Parathyroid adenoma (tissue), 2 donors: ENCODE measurements at regions not wholly inside any gene's neighbourhood (a gene's known extent, or its start where the extent isn't known, plus 50 kb on each side); places are given as distances from the start of the nearest gene placed in this dataset.

Source experiments
- H2AFZ ChIP-seq: fragments of 300-600 bp; sonication (generic); one replicate; pipeline ENCODE4 v1.7.0; 2017; ENCODE audit warnings: antibody characterized with exemption, mild to moderate bottlenecking
- H3K27ac ChIP-seq: fragments of 300-600 bp; sonication (generic); one replicate; pipeline ENCODE4 v1.7.0; 2017
- H3K27me3 ChIP-seq: fragments of 300-600 bp; sonication (generic); one replicate; pipeline ENCODE4 v1.7.0; 2017; ENCODE audit warnings: low read length; ENCODE audit not compliant: control insufficient read depth, insufficient read depth
- H3K36me3 ChIP-seq: fragments of 300-600 bp; sonication (generic); one replicate; pipeline ENCODE4 v1.7.0; 2017; ENCODE audit warnings: low read length; ENCODE audit not compliant: control insufficient read depth, insufficient read depth
- H3K4me1 ChIP-seq: fragments of 300-600 bp; sonication (generic); one replicate; pipeline ENCODE4 v1.7.0; 2017; ENCODE audit warnings: control low read depth
- H3K4me2 ChIP-seq: fragments of 300-600 bp; sonication (generic); one replicate; pipeline ENCODE4 v1.7.0; 2017; ENCODE audit warnings: low read length
- H3K4me3 ChIP-seq: fragments of 300-600 bp; sonication (generic); one replicate; pipeline ENCODE4 v1.7.0; 2017; ENCODE audit warnings: low read depth, low read length
- H3K79me2 ChIP-seq: fragments of 300-600 bp; sonication (generic); one replicate; pipeline ENCODE4 v1.7.0; 2017; ENCODE audit warnings: control low read depth
- H3K9ac ChIP-seq: fragments of 300-600 bp; sonication (generic); one replicate; pipeline ENCODE4 v1.7.0; 2017; ENCODE audit warnings: mild to moderate bottlenecking
- H3K9me3 ChIP-seq: fragments of 300-600 bp; sonication (generic); one replicate; pipeline ENCODE4 v1.7.0; 2017; ENCODE audit warnings: low read length; ENCODE audit not compliant: control insufficient read depth
- CTCF ChIP-seq: fragments of 300-600 bp; sonication (generic); IDR thresholded peaks from one replicate; pipeline ENCODE4 v1.7.0; 2017; ENCODE audit warnings: antibody characterized with exemption, mild to moderate bottlenecking
- donor health status: primary hyperparathyroidism.

GRCh38 chr9:36765468-36766341 is 193.0 kb downstream of the MELK start:
- H3K4me3 ChIP-seq: no peak overlapping the region
- no peak overlapping the region for H3K27ac ChIP-seq
- peak overlapping the region; percentile 58 for H2AFZ ChIP-seq

GRCh38 chr9:36768677-36769076 is 196.0 kb downstream of the MELK start:
- no peaks in the 10 kb centered on the region for H3K27me3 ChIP-seq
- H2AFZ ChIP-seq: no peak overlapping the region
- H3K9ac ChIP-seq: no peak overlapping the region
- no peaks in the 10 kb centered on the region for H3K4me1 ChIP-seq
- H3K9me3 ChIP-seq: no peaks in the 10 kb centered on the region
- H3K4me2 ChIP-seq: no peak overlapping the region
- H3K36me3 ChIP-seq: no peaks in the 10 kb centered on the region
- no peak overlapping the region for H3K27ac ChIP-seq
- no peak for TF ChIP-seq CTCF
- no peaks in the 10 kb centered on the region for H3K79me2 ChIP-seq
- no peak overlapping the region for H3K4me3 ChIP-seq

More at GRCh38 chr9:36765468-36766341, 193.0 kb downstream of the MELK start:
- no peak for TF ChIP-seq CTCF
- Histone ChIP-seq H3K36me3 (no peaks in the 10 kb centered on the region), H3K9me3 (no peaks in the 10 kb centered on the region), H3K79me2 (no peaks in the 10 kb centered on the region), H3K4me1 (no peaks in the 10 kb centered on the region), H3K27me3 (no peaks in the 10 kb centered on the region), H3K4me2 (no peak overlapping the region), H3K9ac (no peak overlapping the region)

- no peaks in the 10 kb centered on the region for H3K9me3 ChIP-seq
- H3K36me3 ChIP-seq: no peaks in the 10 kb centered on the region
- H3K79me2 ChIP-seq: no peaks in the 10 kb centered on the region
- no peak overlapping the region for H2AFZ ChIP-seq
- no peak overlapping the region for H3K27ac ChIP-seq
- H3K4me3 ChIP-seq: no peak overlapping the region
- H3K27me3 ChIP-seq: no peaks in the 10 kb centered on the region
- TF ChIP-seq CTCF: no peak
- no peak overlapping the region for H3K4me2 ChIP-seq
- H3K4me1 ChIP-seq: no peaks in the 10 kb centered on the region
- H3K9ac ChIP-seq: no peak overlapping the region
Observed at GRCh38 chr9:36770025-36770424, 197.3 kb downstream of the MELK start.

- no peak overlapping the region for H3K4me2 ChIP-seq
- H3K79me2 ChIP-seq: no peaks in the 10 kb centered on the region
- no peak overlapping the region for H2AFZ ChIP-seq
- no peaks in the 10 kb centered on the region for H3K36me3 ChIP-seq
- H3K4me1 ChIP-seq: no peaks in the 10 kb centered on the region
- no peak for TF ChIP-seq CTCF
- H3K9ac ChIP-seq: no peak overlapping the region
- H3K4me3 ChIP-seq: no peak overlapping the region
- H3K27me3 ChIP-seq: no peaks in the 10 kb centered on the region
- H3K27ac ChIP-seq: no peak overlapping the region
- H3K9me3 ChIP-seq: no peaks in the 10 kb centered on the region
Observed at GRCh38 chr9:36772449-36773403, 200.0 kb downstream of the MELK start.
